ENCODE measurements at regions not wholly inside any gene's neighbourhood (a gene's known extent, or its start where the extent isn't known, plus 50 kb on each side); places are given as distances from the start of the nearest gene placed in this dataset.

DNA sequence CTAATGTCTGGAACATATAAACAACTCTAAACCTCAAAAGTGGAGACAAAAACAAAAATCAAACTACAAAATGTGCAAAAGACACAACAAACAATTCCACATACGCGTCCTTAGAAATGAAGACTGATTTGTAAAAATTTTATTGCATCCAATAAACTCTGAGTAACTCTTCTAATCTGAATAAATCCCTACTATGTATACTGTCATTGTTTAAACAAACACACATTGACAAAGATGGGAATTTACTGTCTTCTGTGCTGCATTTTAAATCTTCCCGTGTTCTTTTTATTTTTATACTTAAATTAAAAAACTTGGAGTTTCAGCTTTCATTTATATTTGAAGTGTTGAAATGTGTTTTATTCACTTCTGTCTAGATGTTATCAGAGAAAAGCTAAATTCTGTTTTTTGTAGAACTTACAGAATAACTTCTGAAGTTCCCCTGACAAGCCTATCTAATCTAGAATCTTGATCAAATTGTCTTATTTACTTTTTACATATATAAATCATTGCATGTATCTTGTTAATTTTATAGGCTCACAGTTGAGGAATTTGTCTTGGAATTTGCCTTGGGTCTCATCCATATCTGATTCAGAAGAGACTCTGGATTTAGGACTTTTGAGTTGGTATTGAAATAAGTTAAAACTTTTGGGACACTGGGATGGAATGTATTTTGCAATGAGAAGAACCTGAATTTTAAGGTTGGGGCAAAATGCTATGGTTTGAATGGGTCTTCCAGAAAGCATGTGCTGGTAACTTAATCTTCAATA lies 2064.4 kb upstream of the C9orf72 start:
- TF ChIP-seq, protein P1, sequence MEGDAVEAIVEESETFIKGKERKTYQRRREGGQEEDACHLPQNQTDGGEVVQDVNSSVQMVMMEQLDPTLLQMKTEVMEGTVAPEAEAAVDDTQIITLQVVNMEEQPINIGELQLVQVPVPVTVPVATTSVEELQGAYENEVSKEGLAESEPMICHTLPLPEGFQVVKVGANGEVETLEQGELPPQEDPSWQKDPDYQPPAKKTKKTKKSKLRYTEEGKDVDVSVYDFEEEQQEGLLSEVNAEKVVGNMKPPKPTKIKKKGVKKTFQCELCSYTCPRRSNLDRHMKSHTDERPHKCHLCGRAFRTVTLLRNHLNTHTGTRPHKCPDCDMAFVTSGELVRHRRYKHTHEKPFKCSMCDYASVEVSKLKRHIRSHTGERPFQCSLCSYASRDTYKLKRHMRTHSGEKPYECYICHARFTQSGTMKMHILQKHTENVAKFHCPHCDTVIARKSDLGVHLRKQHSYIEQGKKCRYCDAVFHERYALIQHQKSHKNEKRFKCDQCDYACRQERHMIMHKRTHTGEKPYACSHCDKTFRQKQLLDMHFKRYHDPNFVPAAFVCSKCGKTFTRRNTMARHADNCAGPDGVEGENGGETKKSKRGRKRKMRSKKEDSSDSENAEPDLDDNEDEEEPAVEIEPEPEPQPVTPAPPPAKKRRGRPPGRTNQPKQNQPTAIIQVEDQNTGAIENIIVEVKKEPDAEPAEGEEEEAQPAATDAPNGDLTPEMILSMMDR (conservative IDR thresholded peaks at IDR 0.05; ENCODE audit: low read depth): no peak
- POLR2A ChIA-PET (ENCODE audit: low non-redundant PET): no interaction called here
- DNase-seq (ENCODE audit: low spot score): no peak
- no peak overlapping the region for H3K27ac ChIP-seq
- CTCF ChIA-PET: no interaction called here

DNA sequence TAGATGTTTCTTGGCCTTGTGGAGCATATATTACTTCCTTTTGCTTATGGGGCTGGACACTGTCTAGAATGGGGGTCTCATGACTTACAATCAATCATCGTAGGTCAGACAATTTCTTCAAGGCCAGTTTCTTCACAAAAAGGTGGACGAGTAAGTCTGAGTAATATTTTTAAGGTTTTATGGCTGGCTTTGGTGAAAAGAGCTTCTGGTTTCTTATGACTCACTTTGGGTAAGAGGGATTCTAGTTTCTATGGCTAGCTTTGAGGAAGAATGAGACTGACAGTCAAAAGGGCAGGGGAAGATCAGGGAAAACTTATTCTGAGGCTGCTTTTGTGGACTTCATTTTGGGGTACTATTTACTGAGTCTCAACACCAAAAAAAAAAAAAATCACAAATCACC lies 2067.2 kb upstream of the C9orf72 start:
- TF ChIP-seq, protein P1 (conservative IDR thresholded peaks at IDR 0.05; ENCODE audit: low read depth): no peak
- ChIA-PET CTCF (interaction anchor here (0.7 kb wide), 1 partner anchor 1751 kb away, joined by 3 read pairs; no protein-coding TSS in a partner anchor), POLR2A (ENCODE audit: low non-redundant PET) (no interaction called here)
- H3K27ac ChIP-seq: no peak overlapping the region
- DNase-seq (ENCODE audit: low spot score): no peak

DNA sequence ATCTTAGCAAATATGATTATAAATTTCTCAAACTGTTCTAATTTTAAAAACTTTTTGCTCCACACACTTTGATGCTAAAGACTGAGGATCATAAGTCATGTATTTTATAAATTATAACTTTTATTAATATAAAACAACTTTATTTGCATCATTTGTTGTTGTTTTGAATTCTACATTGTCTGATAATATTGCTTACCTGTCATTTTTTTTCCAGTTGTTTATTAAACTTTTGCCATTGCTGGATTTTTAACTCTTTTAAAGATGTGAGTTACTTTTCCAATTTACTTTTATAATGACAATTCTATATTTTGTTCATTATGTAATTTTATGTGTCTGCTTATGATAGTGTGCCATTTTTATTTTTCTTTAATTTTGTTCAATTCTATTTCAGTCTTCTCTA lies 2071.2 kb upstream of the C9orf72 start:
- H3K27ac ChIP-seq: no peak overlapping the region
- TF ChIP-seq, protein P1 (conservative IDR thresholded peaks at IDR 0.05; ENCODE audit: low read depth): no peak
- DNase-seq (ENCODE audit: low spot score): no peak
- ChIA-PET CTCF (interaction anchor here (0.7 kb wide), 1 partner anchor 87 kb away, joined by 3 read pairs; no protein-coding TSS in a partner anchor), POLR2A (ENCODE audit: low non-redundant PET) (no interaction called here)

DNA sequence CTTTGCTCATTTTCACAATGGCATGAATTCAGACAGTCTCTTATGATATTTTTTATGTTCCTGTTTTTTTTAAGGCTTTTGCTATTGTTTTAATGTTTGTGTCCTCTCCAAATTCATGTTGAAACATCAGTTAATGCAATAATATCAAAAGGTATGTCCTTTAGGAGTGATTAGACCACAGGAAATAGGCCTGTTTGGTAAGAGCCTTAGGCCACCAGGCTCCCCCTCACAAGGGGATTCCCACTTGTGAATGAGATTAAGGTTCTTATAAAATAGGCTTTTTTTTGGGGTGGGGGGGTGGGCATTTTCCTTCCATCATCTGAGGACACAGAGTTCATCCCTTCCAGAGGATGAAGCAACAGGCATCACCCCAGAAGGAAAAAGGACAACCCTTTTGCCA lies 2074.2 kb upstream of the C9orf72 start:
- DNase-seq (ENCODE audit: low spot score): no peak
- CTCF ChIA-PET: no interaction called here
- TF ChIP-seq, protein P1 (conservative IDR thresholded peaks at IDR 0.05; ENCODE audit: low read depth): no peak
- POLR2A ChIA-PET (ENCODE audit: low non-redundant PET): no interaction called here
- H3K27ac ChIP-seq: no peak overlapping the region

DNA sequence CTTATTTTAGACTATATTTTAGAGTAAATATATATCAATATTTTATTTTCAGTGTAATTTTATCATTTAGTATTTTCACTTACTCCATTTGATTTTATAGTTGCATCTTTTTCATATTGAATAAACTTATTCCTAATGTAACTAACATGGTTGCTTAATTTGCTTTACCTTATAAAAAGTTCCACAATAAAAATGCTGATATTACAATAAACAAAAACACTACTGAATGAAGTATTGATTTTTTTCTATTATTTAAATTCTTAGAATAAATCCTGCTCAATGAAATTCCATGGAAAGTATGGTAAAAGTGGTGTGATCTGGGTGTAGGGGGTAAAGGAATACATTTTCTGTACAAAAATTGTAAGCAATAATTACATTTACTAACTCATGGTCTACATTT lies 2074.9 kb upstream of the C9orf72 start:
- TF ChIP-seq, protein P1 (conservative IDR thresholded peaks at IDR 0.05; ENCODE audit: low read depth): no peak
- no peak overlapping the region for H3K27ac ChIP-seq
- DNase-seq (ENCODE audit: low spot score): no peak
- ChIA-PET CTCF (no interaction called here), POLR2A (ENCODE audit: low non-redundant PET) (no interaction called here)

DNA sequence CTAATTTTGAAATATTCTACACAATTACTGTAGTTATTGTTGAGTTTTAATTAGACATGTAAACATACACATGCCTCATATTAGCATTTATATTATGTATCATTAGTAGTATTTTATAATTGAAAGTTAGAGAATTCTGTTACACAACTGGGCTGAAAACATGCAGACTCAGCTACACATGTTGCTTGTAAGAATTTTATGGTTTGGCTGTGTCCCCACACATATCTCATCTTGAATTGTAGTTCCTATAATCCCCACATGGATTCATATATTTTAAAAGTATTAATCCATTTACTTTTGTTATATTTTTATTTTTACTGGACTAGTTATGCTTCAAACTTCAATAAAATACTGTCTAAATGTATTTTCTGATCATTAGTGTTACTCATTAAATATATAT lies 2075.3 kb upstream of the C9orf72 start:
- no peak for DNase-seq (ENCODE audit: low spot score)
- ChIA-PET CTCF (no interaction called here), POLR2A (ENCODE audit: low non-redundant PET) (no interaction called here)
- TF ChIP-seq, protein P1 (conservative IDR thresholded peaks at IDR 0.05; ENCODE audit: low read depth): no peak
- H3K27ac ChIP-seq: no peak overlapping the region

Data from RWPE1 (cell line).